ENCODE measurements at regions not wholly inside any gene's neighbourhood (a gene's known extent, or its start where the extent isn't known, plus 50 kb on each side); places are given as distances from the start of the nearest gene placed in this dataset.

GRCh38 chr3:75171630-75172230, 492.4 kb upstream of the FRG2C start:
- no peaks in the 10 kb centered on the region for H3K27me3 ChIP-seq (ENCODE audit: insufficient read depth, low read length, poor library complexity)
- no peak overlapping the region for H2BK15ac ChIP-seq (replicated peaks; ENCODE audit: low read depth)
- no peaks in the 10 kb centered on the region for H3K4me1 ChIP-seq (ENCODE audit: control insufficient read depth, low read depth, low read length)
- no peak overlapping the region for H3K4me3 ChIP-seq (ENCODE audit: low read length)
- H2BK5ac ChIP-seq (ENCODE audit: low read length) = no peak overlapping the region
- peak; percentile 11 for DNase-seq
- H3K56ac ChIP-seq (ENCODE audit: low read length) = no peak overlapping the region
- no peak overlapping the region for H3K4ac ChIP-seq (ENCODE audit: low read depth, low read length)
- H3K23ac ChIP-seq (ENCODE audit: low read length) = no peak overlapping the region
- H3K27ac ChIP-seq (ENCODE audit: low read depth, low read length) = no peak overlapping the region
- H3K36me3 ChIP-seq (ENCODE audit: control insufficient read depth, insufficient read depth, low read length) = no peaks in the 10 kb centered on the region
- no peak overlapping the region for H4K8ac ChIP-seq (ENCODE audit: low read depth, low read length)
- H3K79me2 ChIP-seq (ENCODE audit: control insufficient read depth, insufficient read depth, low read length) = no peaks in the 10 kb centered on the region
- H2BK120ac ChIP-seq (ENCODE audit: low read depth, low read length) = no peak overlapping the region
- H3K4me2 ChIP-seq (ENCODE audit: low read length) = no peak overlapping the region
- no peak overlapping the region for H2AK5ac ChIP-seq (ENCODE audit: low read length)
- no peak overlapping the region for H3K9ac ChIP-seq (ENCODE audit: low read length)
- H4K5ac ChIP-seq (ENCODE audit: low read length) = no peak overlapping the region
- no peak overlapping the region for H3K18ac ChIP-seq (ENCODE audit: low read length)
- WGBS (ENCODE audit: extremely low coverage, insufficient coverage, low lambda C conversion rate) = no CpG with 5 or more reads among the region's 2 CpGs
- H3K79me1 ChIP-seq (ENCODE audit: low read length) = no peaks in the 10 kb centered on the region

- Histone ChIP-seq H3K79me2 (ENCODE audit: control insufficient read depth, insufficient read depth, low read length) (no peaks in the 10 kb centered on the region), H3K79me1 (ENCODE audit: low read length) (no peaks in the 10 kb centered on the region), H3K9ac (ENCODE audit: low read length) (no peak overlapping the region), H2AK5ac (ENCODE audit: low read length) (no peak overlapping the region), H3K27ac (ENCODE audit: low read depth, low read length) (no peak overlapping the region), H4K5ac (ENCODE audit: low read length) (no peak overlapping the region), H4K8ac (ENCODE audit: low read depth, low read length) (no peak overlapping the region), H2BK120ac (ENCODE audit: low read depth, low read length) (no peak overlapping the region), H3K56ac (ENCODE audit: low read length) (no peak overlapping the region), H3K36me3 (ENCODE audit: control insufficient read depth, insufficient read depth, low read length) (no peaks in the 10 kb centered on the region), H3K4me1 (ENCODE audit: control insufficient read depth, low read depth, low read length) (no peaks in the 10 kb centered on the region), H2BK5ac (ENCODE audit: low read length) (no peak overlapping the region), H3K4me2 (ENCODE audit: low read length) (no peak overlapping the region), H3K4ac (ENCODE audit: low read depth, low read length) (no peak overlapping the region), H3K18ac (ENCODE audit: low read length) (no peak overlapping the region), H2BK15ac (replicated peaks; ENCODE audit: low read depth) (no peak overlapping the region), H3K23ac (ENCODE audit: low read length) (no peak overlapping the region), H3K27me3 (ENCODE audit: insufficient read depth, low read length, poor library complexity) (no peaks in the 10 kb centered on the region), H3K4me3 (ENCODE audit: low read length) (no peak overlapping the region)
- peak; percentile 3 for DNase-seq
- no CpG with 5 or more reads among the region's 3 CpGs for WGBS (ENCODE audit: extremely low coverage, insufficient coverage, low lambda C conversion rate)
These were observed 487.2 kb upstream of the FRG2C start for GRCh38 chr3:75176937-75177336.

DNA sequence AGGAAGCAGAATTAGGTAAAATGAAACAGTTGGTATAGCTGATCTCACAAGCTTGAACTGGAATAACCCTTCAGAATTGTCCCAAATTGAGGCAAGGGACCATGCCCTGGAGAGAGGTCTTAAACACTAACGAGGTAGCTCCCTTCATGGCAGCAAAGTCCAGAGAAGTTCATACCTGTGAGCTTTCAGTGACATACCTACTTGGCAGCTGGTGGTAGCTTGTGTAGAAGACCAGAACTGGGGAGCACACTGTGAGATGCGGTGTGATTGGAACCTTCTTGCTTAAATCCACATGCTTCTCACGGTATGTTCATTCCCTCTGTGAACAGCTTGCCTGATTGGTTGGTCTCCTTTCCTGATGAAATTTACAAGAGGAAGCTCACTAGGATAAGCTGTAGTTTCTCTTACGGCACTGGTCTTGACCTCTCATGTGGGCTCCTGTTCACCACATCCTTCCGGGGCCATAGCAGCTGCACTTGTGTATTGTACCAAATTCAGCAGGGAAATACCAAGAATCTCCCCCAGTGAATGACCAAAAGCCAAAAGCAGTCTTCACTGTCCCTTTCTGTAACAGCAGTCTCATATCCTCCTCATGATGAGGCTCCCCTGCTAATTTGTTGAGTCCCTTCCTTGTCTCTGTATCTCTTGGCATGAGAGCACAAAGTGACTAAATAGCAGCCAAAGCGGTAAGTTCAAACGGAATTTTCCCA, 483.7 kb upstream of the FRG2C start:
- Histone ChIP-seq H2AK5ac (ENCODE audit: low read length) (no peak overlapping the region), H3K4me1 (ENCODE audit: control insufficient read depth, low read depth, low read length) (no peaks in the 10 kb centered on the region), H2BK15ac (replicated peaks; ENCODE audit: low read depth) (no peak overlapping the region), H3K4me2 (ENCODE audit: low read length) (no peak overlapping the region), H3K4ac (ENCODE audit: low read depth, low read length) (no peak overlapping the region), H3K23ac (ENCODE audit: low read length) (no peak overlapping the region), H2BK120ac (ENCODE audit: low read depth, low read length) (no peak overlapping the region), H4K8ac (ENCODE audit: low read depth, low read length) (no peak overlapping the region), H2BK5ac (ENCODE audit: low read length) (no peak overlapping the region), H3K9ac (ENCODE audit: low read length) (no peak overlapping the region), H3K18ac (ENCODE audit: low read length) (no peak overlapping the region), H3K36me3 (ENCODE audit: control insufficient read depth, insufficient read depth, low read length) (no peaks in the 10 kb centered on the region), H3K79me2 (ENCODE audit: control insufficient read depth, insufficient read depth, low read length) (no peaks in the 10 kb centered on the region), H3K27me3 (ENCODE audit: insufficient read depth, low read length, poor library complexity) (no peaks in the 10 kb centered on the region), H3K27ac (ENCODE audit: low read depth, low read length) (no peak overlapping the region), H4K5ac (ENCODE audit: low read length) (no peak overlapping the region), H3K56ac (ENCODE audit: low read length) (no peak overlapping the region), H3K4me3 (ENCODE audit: low read length) (no peak overlapping the region), H3K79me1 (ENCODE audit: low read length) (no peaks in the 10 kb centered on the region)
- WGBS (ENCODE audit: extremely low coverage, insufficient coverage, low lambda C conversion rate) = no CpG with 5 or more reads among the region's 7 CpGs
- DNase-seq = no peak

DNA sequence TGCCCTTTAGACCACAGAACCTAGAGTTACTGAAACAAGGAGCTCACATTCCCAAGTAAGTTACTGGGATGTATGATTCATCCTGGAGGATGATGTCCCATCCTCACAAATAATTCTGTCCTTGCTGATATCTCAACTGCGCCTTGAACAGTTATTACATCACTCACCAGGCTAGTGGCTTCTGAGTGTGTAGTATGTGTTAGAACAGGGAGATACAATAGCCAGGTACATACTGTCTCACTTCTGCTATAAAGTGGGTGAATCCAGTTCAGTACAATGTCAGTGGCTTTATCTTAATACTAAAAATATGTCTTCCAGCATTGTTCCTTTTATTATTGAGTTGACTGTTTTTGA, 483.2 kb upstream of the FRG2C start:
- no peak overlapping the region for H3K56ac ChIP-seq (ENCODE audit: low read length)
- H2AK5ac ChIP-seq (ENCODE audit: low read length) = no peak overlapping the region
- H3K23ac ChIP-seq (ENCODE audit: low read length) = no peak overlapping the region
- H3K27me3 ChIP-seq (ENCODE audit: insufficient read depth, low read length, poor library complexity) = no peaks in the 10 kb centered on the region
- H2BK120ac ChIP-seq (ENCODE audit: low read depth, low read length) = no peak overlapping the region
- H3K4me1 ChIP-seq (ENCODE audit: control insufficient read depth, low read depth, low read length) = no peaks in the 10 kb centered on the region
- no peak overlapping the region for H4K8ac ChIP-seq (ENCODE audit: low read depth, low read length)
- H3K36me3 ChIP-seq (ENCODE audit: control insufficient read depth, insufficient read depth, low read length) = no peaks in the 10 kb centered on the region
- no peak overlapping the region for H2BK15ac ChIP-seq (replicated peaks; ENCODE audit: low read depth)
- DNase-seq = no peak
- no peak overlapping the region for H3K4me3 ChIP-seq (ENCODE audit: low read length)
- no peaks in the 10 kb centered on the region for H3K79me1 ChIP-seq (ENCODE audit: low read length)
- H3K27ac ChIP-seq (ENCODE audit: low read depth, low read length) = no peak overlapping the region
- H3K18ac ChIP-seq (ENCODE audit: low read length) = no peak overlapping the region
- H4K5ac ChIP-seq (ENCODE audit: low read length) = no peak overlapping the region
- H2BK5ac ChIP-seq (ENCODE audit: low read length) = no peak overlapping the region
- no CpG with 5 or more reads among the region's 1 CpG for WGBS (ENCODE audit: extremely low coverage, insufficient coverage, low lambda C conversion rate)
- no peak overlapping the region for H3K4ac ChIP-seq (ENCODE audit: low read depth, low read length)
- H3K4me2 ChIP-seq (ENCODE audit: low read length) = no peak overlapping the region
- no peaks in the 10 kb centered on the region for H3K79me2 ChIP-seq (ENCODE audit: control insufficient read depth, insufficient read depth, low read length)
- H3K9ac ChIP-seq (ENCODE audit: low read length) = no peak overlapping the region

DNA sequence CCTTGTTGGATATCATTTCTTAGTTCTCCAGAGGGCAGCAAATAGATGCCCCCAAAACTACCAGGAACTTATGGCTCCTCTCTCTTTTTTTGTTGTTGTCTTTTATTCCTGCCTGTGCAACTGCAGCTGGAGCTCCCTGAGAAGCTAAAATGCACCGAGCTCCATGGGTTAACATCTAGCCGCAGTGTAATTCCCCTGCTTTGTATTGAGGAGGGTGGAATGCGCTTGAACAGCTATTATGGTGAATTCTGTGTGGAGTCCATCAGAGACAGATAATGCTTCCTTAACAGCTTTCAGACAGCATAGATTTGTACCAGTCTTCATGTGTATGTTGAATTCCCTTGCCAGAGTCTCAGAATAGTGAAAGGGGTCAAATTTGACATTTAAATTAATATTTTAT, 475.2 kb upstream of the FRG2C start:
- H3K27me3 ChIP-seq (ENCODE audit: insufficient read depth, low read length, poor library complexity) = no peaks in the 10 kb centered on the region
- WGBS (ENCODE audit: extremely low coverage, insufficient coverage, low lambda C conversion rate) = no CpG with 5 or more reads among the region's 3 CpGs
- DNase-seq = no peak

DNA sequence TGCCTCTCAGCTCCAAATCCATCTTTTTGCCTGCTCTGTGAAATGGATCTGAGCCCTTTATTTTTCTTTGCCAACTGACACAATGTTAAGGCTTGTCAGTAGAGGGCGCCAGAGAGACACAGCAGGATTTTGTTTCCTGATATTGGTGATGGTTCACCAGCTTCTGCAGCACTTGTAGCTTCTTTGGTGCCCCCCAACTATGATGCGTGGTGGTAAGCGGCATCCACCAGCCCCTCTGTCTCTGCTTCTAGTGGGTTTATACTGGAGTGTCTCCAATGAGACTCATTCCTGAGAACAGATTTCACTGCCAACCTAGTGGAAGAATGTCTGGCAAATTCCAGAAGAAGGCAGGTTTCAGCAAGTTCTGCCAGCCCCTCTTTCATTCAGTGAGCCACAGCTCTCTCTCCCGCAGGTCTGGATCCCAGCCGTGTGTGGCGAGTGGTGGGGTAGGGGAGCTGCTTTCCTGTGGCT, 471.9 kb upstream of the FRG2C start:
- Histone ChIP-seq H2BK15ac (replicated peaks; ENCODE audit: low read depth) (no peak overlapping the region), H4K5ac (ENCODE audit: low read length) (no peak overlapping the region), H3K18ac (ENCODE audit: low read length) (no peak overlapping the region), H3K9ac (ENCODE audit: low read length) (no peak overlapping the region), H2AK5ac (ENCODE audit: low read length) (no peak overlapping the region), H3K27ac (ENCODE audit: low read depth, low read length) (no peak overlapping the region), H2BK5ac (ENCODE audit: low read length) (no peak overlapping the region), H3K56ac (ENCODE audit: low read length) (no peak overlapping the region), H3K36me3 (ENCODE audit: control insufficient read depth, insufficient read depth, low read length) (no peaks in the 10 kb centered on the region), H2BK120ac (ENCODE audit: low read depth, low read length) (no peak overlapping the region), H3K79me1 (ENCODE audit: low read length) (no peaks in the 10 kb centered on the region), H3K27me3 (ENCODE audit: insufficient read depth, low read length, poor library complexity) (no peaks in the 10 kb centered on the region), H3K4ac (ENCODE audit: low read depth, low read length) (no peak overlapping the region), H3K4me1 (ENCODE audit: control insufficient read depth, low read depth, low read length) (no peaks in the 10 kb centered on the region), H3K23ac (ENCODE audit: low read length) (no peak overlapping the region), H3K79me2 (ENCODE audit: control insufficient read depth, insufficient read depth, low read length) (no peaks in the 10 kb centered on the region), H4K8ac (ENCODE audit: low read depth, low read length) (no peak overlapping the region), H3K4me3 (ENCODE audit: low read length) (no peak overlapping the region), H3K4me2 (ENCODE audit: low read length) (no peak overlapping the region)
- peak; percentile 65 for DNase-seq
- no CpG with 5 or more reads among the region's 6 CpGs for WGBS (ENCODE audit: extremely low coverage, insufficient coverage, low lambda C conversion rate)

More for the DNA sequence above, 475.2 kb upstream of the FRG2C start:
- no peak overlapping the region for H3K9ac ChIP-seq (ENCODE audit: low read length)
- no peak overlapping the region for H2BK120ac ChIP-seq (ENCODE audit: low read depth, low read length)
- H3K79me1 ChIP-seq (ENCODE audit: low read length) = no peaks in the 10 kb centered on the region
- no peak overlapping the region for H2AK5ac ChIP-seq (ENCODE audit: low read length)
- H2BK15ac ChIP-seq (replicated peaks; ENCODE audit: low read depth) = no peak overlapping the region
- no peak overlapping the region for H3K27ac ChIP-seq (ENCODE audit: low read depth, low read length)
- no peak overlapping the region for H3K56ac ChIP-seq (ENCODE audit: low read length)
- H3K4me3 ChIP-seq (ENCODE audit: low read length) = no peak overlapping the region
- no peak overlapping the region for H2BK5ac ChIP-seq (ENCODE audit: low read length)
- no peak overlapping the region for H3K4me2 ChIP-seq (ENCODE audit: low read length)
- H3K4ac ChIP-seq (ENCODE audit: low read depth, low read length) = no peak overlapping the region
- H3K23ac ChIP-seq (ENCODE audit: low read length) = no peak overlapping the region
- no peaks in the 10 kb centered on the region for H3K79me2 ChIP-seq (ENCODE audit: control insufficient read depth, insufficient read depth, low read length)
- no peak overlapping the region for H4K5ac ChIP-seq (ENCODE audit: low read length)
- no peak overlapping the region for H4K8ac ChIP-seq (ENCODE audit: low read depth, low read length)
- no peaks in the 10 kb centered on the region for H3K36me3 ChIP-seq (ENCODE audit: control insufficient read depth, insufficient read depth, low read length)
- no peak overlapping the region for H3K18ac ChIP-seq (ENCODE audit: low read length)
- no peaks in the 10 kb centered on the region for H3K4me1 ChIP-seq (ENCODE audit: control insufficient read depth, low read depth, low read length)

Measured in mesendoderm (in vitro differentiated cells).